Calu3 (cell line): ENCODE measurements at regions not wholly inside any gene's neighbourhood (a gene's known extent, or its start where the extent isn't known, plus 50 kb on each side); places are given as distances from the start of the nearest gene placed in this dataset.

ENCODE experiments used
- BruUV-seq: library from RNA; stranded (reverse); fragments of 400-500 nt; replicated peaks from 2 replicates; lab custom pipeline; 2021; lab: Mats Ljungman, UMichigan
- CTCF ChIA-PET: fragments of 300-600 bp; sonication (Branson Sonifier 250); formaldehyde crosslinking; loops from one replicate; lab custom pipeline; 2022; ENCODE audit warnings: antibody characterized with exemption; lab: Charles Lee
- DNase-seq: peaks from one replicate; pipeline ENCODE4 v3.0.0; 2022
- H3K27ac Mint-ChIP-seq: one replicate; pipeline ENCODE4 v1.8.0; 2022; ENCODE audit warnings: mixed read lengths; ENCODE audit not compliant: unreplicated experiment
- H3K27me3 Mint-ChIP-seq: one replicate; pipeline ENCODE4 v1.8.0; 2022; ENCODE audit warnings: mixed read lengths; ENCODE audit not compliant: unreplicated experiment
- H3K36me3 Mint-ChIP-seq: one replicate; pipeline ENCODE4 v1.8.0; 2022; ENCODE audit warnings: mild to moderate bottlenecking, moderate library complexity, mixed read lengths; ENCODE audit not compliant: insufficient read depth, unreplicated experiment
- H3K4me1 Mint-ChIP-seq: one replicate; pipeline ENCODE4 v1.8.0; 2022; ENCODE audit warnings: mild to moderate bottlenecking, low read depth, mixed read lengths; ENCODE audit not compliant: unreplicated experiment
- H3K4me3 Mint-ChIP-seq: one replicate; pipeline ENCODE4 v1.8.0; 2022; ENCODE audit warnings: mild to moderate bottlenecking, low read depth, moderate library complexity, mixed read lengths; ENCODE audit not compliant: unreplicated experiment
- H3K9me3 Mint-ChIP-seq: one replicate; pipeline ENCODE4 v1.8.0; 2022; ENCODE audit warnings: low read depth, mixed read lengths; ENCODE audit not compliant: unreplicated experiment
- intact Hi-C: fragments of 100-400 bp; cut with micrococcal nuclease; formaldehyde crosslinking; loops from one replicate; pipeline ENCODE4 v1.10.0; 2022; ENCODE audit not compliant: unreplicated experiment
- TF ChIP-seq, protein P1 (sequence below): fragments of 200-600 bp; IDR thresholded peaks from one replicate; pipeline ENCODE4 v1.8.0; 2022; ENCODE audit warnings: antibody characterized with exemption; ENCODE audit not compliant: unreplicated experiment

DNA sequence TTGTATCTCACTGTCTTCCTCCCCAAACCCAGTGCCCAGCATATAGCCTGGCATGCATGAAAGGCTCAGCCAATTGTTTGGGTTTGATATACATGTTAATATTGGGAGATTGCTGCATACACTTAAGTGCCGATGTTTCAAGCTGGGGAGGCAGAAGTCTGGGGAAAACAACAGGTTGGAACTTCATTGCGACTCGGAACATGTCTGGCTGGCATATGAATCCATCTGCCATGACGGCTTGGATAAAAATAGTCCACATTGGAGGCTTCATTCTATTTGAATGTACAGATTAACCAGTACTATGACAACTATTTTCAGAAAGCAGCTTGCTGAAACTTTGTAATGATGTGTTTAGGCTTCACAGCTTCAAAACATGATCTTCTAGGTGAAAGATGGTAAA lies 261.0 kb downstream of the CDH26 start:
- Mint-ChIP-seq H3K27me3 (peaks cover 19% of the 10 kb centered on the region), H3K4me1 (no peaks in the 10 kb centered on the region), H3K9me3 (no peaks in the 10 kb centered on the region), H3K4me3 (no peak overlapping the region), H3K36me3 (no peaks in the 10 kb centered on the region), H3K27ac (no peak overlapping the region)
- TF ChIP-seq, protein P1, sequence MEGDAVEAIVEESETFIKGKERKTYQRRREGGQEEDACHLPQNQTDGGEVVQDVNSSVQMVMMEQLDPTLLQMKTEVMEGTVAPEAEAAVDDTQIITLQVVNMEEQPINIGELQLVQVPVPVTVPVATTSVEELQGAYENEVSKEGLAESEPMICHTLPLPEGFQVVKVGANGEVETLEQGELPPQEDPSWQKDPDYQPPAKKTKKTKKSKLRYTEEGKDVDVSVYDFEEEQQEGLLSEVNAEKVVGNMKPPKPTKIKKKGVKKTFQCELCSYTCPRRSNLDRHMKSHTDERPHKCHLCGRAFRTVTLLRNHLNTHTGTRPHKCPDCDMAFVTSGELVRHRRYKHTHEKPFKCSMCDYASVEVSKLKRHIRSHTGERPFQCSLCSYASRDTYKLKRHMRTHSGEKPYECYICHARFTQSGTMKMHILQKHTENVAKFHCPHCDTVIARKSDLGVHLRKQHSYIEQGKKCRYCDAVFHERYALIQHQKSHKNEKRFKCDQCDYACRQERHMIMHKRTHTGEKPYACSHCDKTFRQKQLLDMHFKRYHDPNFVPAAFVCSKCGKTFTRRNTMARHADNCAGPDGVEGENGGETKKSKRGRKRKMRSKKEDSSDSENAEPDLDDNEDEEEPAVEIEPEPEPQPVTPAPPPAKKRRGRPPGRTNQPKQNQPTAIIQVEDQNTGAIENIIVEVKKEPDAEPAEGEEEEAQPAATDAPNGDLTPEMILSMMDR: no peak
- intact Hi-C loops: no loop called here
- CTCF ChIA-PET: interaction anchor here (1.1 kb wide), 1 partner anchor 81 kb away, joined by 4 read pairs; no protein-coding TSS in a partner anchor
- no TSS peak for BruUV-seq
- DNase-seq: no peak

DNA sequence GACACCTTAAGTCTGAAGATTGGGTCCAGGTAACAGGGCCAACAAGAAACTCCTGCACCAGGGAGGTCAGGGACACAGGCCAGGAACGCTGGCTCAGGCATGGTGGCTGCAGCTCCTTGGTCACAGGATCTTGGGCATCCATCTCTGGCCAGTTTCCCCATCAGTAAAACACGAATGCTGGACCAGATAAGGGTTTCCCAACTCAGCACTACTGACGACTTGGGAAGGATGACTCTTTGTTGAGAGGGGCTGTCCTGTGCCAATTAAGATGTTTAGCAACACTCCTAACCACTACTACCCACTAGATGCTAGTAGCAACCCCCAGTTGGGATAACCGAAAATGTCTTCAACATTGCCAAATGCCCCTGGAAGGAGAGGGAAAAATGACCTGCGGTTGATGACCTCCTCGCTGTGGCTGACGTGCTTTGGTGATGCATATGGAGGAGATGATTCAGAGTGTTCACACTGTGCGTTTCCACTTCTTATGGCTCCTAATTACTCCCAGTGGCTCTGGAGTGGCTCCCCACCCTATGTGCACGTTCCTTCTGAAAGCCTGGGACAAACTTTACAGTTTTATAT lies 261.9 kb downstream of the CDH26 start:
- Mint-ChIP-seq H3K27me3 (peaks cover 19% of the 10 kb centered on the region), H3K4me3 (no peak overlapping the region), H3K36me3 (no peaks in the 10 kb centered on the region), H3K4me1 (no peaks in the 10 kb centered on the region), H3K9me3 (no peaks in the 10 kb centered on the region), H3K27ac (no peak overlapping the region)
- intact Hi-C loops: no loop called here
- CTCF ChIA-PET: no interaction called here
- DNase-seq: no peak
- TF ChIP-seq, protein P1: no peak
- no TSS peak for BruUV-seq

DNA sequence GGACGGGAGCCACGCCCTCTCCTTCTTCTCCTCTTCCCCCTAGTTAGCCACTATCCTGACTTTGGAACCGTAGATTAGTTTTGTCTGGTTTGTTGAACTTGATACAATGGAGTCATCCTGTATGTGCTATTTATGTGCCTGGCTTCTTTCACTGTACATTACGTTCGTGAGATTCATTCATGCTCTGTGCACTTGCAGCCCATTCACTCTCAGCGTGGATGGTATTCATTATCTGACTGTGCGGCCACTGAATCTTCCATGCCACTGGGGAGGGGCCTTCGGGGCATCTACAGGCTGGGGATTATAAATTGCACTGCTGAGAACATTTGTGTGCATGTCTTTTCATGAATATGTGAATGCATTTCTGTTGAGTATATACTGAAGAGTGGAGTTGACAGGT lies 262.5 kb downstream of the CDH26 start:
- CTCF ChIA-PET: no interaction called here
- no peaks in the 10 kb centered on the region for H3K9me3 Mint-ChIP-seq

DNA sequence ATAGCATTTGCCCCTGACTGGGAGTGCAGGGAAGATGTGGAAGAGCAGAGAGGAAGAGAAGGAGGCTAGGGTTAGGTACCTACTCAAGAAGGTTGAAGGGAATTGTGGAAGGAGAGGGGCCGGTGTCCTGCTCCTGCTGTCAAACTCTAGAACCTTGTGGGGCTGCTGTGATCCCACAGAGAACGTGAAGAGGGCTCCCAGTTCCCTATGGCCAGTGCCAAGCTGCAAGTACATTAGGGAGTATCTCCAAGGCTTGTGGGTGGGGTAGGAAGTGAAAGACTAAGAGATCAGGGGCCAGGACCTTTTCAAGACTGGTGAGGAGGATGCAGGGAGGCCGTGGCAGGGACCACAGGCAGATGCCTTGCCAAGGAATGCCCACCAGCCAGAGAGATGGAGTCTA lies 263.4 kb downstream of the CDH26 start:
- no peaks in the 10 kb centered on the region for H3K9me3 Mint-ChIP-seq
- H3K4me1 Mint-ChIP-seq: no peaks in the 10 kb centered on the region
- BruUV-seq: no TSS peak
- TF ChIP-seq, protein P1: no peak
- H3K27ac Mint-ChIP-seq: no peak overlapping the region
- no peaks in the 10 kb centered on the region for H3K36me3 Mint-ChIP-seq
- peaks cover 19% of the 10 kb centered on the region for H3K27me3 Mint-ChIP-seq
- CTCF ChIA-PET: no interaction called here
- no peak overlapping the region for H3K4me3 Mint-ChIP-seq
- intact Hi-C loops: no loop called here
- no peak for DNase-seq

More for the DNA sequence above, 262.5 kb downstream of the CDH26 start:
- H3K27ac Mint-ChIP-seq: no peak overlapping the region
- intact Hi-C loops: no loop called here
- H3K27me3 Mint-ChIP-seq: peaks cover 19% of the 10 kb centered on the region
- TF ChIP-seq, protein P1: no peak
- H3K4me3 Mint-ChIP-seq: no peak overlapping the region
- DNase-seq: no peak
- BruUV-seq: no TSS peak
- no peaks in the 10 kb centered on the region for H3K36me3 Mint-ChIP-seq
- H3K4me1 Mint-ChIP-seq: no peaks in the 10 kb centered on the region
